Stimulated activated CD4-positive, alpha-beta T cell treated with anti-CD3 and anti-CD28 coated beads, Interleukin-15, amount 100 ng/mL, for 24 hours (primary cell): ENCODE measurements at regions not wholly inside any gene's neighbourhood (a gene's known extent, or its start where the extent isn't known, plus 50 kb on each side); places are given as distances from the start of the nearest gene placed in this dataset.

Source experiments
- DNase-seq: peaks from one replicate; pipeline ENCODE4 v3.0.0-alpha.2; 2020

DNA sequence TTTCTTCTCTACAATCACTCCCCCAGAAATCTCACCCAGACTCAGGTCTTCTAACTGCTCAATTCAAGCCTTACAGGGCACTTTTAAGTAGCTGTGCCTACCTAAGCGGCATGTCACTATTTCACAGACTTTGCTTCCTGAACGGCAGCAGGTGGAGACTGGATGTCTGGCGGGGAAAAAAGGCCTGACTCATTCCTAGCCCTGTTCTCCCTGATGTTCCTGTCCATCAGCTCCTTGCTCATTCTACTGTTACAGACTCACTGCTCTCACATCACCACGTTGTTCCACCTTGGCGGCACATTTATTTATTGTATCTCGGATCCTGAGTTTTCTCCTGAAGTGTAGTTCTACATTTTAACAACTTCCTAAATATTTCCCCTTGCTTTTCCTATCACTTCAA is 52.6 kb upstream of the ATP11B start:
- DNase-seq: no peak

GRCh38 chr3:182741214-182741613 is 52.1 kb upstream of the ATP11B start:
- DNase-seq: no peak
